Kasumi-1 (cell line): ENCODE measurements at regions not wholly inside any gene's neighbourhood (a gene's known extent, or its start where the extent isn't known, plus 50 kb on each side); places are given as distances from the start of the nearest gene placed in this dataset.
"Not testable (repeated sequence)": the region's sequence is repeated elsewhere in the genome, so short reads cannot be mapped to it uniquely, and the experiment has no call there.

Experiments
- DNase-seq, 2 experiments: peaks; one replicate each; lab custom pipeline; 2025; lab: John Stamatoyannopoulos, UW

DNA sequence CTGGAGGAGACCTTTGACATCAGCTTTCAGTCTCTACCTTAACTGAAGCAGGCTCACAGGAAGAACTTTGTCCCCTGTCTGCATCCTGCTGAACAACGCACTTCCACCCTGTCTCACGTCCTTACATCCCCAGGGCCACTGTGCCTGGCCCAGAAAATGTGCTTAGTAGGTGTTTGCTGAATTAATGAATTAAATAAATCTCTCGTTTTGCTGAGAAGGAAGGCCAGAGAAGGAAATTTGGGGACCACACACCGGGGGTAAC, 54.3 kb upstream of the CREB3L1 start:
- DNase-seq, result no peak

DNA sequence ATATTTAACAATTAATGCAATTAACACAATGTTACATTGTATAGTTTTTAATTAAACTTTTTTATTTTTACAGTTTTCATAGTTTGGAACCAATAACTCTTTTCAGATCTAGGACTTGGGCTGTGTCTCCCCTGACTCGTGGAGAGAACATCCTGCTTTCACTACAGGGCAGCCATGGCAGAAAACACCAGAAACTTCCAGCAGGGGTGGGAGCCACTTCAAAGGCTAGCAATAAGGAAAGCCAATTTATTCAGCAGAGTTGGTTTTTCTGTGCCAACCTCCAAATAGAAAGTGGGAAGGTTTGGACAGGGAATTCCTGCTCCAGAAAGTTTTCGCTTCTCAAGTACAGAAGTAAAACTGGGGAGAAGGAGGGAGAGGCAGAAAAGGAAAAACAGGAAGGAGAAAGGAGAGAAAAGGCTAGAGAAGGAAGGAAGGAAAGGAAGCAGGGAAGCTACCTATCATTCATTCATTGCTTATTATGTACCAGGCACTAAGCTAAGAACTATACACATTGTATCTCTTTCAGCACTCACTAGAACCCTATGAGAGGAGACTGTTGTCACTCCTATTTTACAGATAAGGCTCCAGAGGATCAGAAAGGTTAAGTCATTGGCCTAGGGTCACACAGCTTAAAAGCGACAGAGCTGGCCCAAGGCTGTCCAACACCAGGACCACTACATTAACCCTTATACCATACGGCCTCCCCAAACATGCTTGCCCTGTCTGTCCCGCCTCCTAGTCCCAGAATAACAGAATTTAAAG, 54.8 kb upstream of the CREB3L1 start:
- no peak for DNase-seq

DNA sequence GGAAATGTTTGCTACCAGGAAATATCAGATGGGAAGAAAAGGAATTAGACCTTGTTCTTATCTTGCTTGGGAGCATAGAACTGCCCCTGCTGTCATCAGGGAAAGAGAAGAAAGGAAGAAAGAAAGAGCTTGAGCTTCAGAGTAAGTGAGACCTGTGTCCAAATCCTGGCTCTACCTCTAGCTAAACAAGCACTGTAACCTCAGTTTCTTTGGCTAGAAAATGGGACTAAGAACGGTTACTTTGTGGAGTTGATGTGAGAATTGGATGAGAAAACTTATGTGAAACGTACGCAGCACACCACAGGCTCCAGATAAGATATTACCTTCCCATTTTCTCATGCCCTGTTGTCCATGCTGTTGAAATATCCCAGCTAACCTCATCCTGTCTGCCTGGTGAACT, 57.1 kb upstream of the CREB3L1 start:
- DNase-seq, result no peak

DNA sequence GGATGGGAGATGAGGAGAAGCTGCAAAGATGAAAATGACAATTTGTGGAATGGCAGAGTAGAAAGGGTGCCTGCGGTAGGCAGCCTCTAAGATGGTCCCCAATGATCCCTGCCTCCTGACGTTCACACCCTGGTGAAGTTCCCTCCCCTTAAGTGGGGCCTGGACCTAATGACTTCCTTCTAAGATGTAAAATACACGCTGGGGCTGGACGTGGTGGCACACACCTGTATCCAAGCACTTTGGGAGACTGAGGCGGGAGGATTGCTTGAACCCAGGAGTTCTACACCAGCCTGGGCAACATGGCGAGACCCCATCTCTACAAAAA, 60.7 kb upstream of the CREB3L1 start:
- DNase-seq, result no peak

DNA sequence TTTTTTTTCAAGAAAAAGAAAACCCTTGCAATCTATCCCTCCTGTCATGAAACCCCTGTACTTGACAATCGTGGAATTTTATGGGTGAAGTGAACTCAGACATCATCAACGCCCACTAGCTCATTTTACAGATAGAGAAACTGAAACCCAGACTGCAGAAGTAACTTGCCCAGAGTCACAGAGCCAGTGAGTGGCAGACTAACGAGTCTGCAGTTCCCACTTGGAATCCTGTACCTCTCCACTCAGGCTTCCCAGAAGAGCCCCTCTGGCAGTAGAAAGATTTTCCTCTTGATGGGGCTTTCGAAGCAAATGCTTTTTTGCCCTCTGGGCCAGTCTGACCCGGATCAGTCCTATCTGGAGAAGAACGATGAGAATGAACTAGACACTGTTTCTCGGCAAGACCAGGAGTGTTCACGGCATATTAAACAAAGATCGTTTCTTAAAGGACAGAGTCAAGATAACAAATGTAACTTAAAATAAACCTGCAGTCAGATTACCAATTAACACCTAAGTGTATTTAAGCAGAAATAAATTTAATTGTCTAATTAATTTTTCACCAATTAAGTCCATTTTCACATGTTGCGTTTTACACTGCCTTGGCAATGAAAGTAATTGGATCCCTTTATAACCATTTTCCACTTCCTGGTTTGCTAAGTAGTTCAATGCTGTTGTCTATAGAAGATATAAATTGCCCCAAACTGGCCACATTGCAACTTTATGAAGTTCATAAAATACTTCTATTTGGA, 61.3 kb upstream of the CREB3L1 start:
- no peak for DNase-seq

DNA sequence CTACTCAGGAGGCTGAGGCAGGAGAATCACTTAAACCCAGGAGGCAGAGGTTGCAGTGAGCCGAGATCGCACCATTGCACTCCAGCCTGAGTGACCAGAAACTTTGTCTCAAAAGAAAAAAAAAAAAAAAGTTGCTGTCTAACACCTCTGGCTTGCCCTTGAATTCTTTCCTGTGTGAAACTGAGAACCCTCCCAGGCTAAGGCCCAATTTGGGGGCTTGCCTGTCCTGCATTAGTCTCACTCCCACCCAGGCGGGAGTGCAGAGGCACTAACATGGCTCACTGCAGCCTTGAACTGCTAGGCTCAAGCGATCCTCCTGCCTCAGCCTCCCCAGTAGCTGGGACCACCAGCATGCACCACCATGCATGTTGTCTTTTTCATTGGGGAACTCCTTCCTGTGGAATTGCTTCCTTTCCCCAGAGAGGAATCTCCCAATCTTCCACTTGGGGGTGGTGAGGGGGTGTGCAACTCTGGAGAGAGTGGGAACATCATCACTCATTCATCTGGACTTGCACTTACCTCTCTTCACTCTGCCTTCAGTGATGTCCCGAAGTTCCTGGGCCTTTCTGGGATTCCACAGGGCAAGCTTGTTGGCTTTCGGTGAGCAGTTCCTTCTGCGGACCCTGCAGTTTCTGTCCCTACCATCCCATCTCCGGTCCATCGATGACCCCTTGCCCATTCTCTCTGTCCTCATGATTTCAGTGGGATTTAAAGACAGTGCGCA, 62.1 kb upstream of the CREB3L1 start:
- DNase-seq, result no peak

DNA sequence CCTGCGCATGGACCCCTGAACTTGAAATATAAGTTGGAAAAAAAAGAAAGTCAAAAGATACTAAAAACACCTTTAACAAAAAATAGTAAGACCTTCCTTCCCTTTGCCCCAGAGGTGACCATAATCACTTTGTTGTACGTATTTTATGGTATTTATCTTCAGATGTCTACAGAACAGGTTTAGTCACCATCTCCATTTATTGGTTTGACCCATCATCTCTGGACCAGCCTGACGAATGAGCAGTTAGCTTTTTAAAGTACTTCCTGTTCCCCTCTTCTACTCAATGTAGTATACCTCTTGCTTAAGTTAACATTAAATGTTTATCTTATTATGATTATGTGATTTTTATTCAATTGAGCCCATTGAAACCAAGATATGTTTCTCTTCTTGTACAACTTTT, 64.7 kb upstream of the CREB3L1 start:
- no peak for DNase-seq

DNA sequence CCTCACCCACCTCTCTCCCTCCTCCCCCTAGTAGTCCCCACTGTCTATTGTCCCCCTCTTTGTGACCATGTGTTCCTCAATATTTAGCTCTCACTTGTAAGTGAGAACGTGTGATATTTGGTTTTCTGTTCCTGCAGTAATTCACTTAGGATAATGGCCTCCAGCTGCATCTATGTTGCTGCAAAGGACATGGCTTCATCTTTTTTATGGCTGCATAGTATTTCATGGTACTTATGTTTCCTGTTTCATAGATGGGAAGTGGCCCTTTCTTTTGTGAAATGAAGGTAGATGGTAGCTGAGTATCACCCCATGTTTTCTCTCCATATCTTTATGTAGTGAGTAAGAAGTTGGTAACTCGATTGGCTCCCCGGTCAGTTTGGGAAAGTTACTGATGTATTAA, 66.6 kb upstream of the CREB3L1 start:
- DNase-seq, result no peak

DNA sequence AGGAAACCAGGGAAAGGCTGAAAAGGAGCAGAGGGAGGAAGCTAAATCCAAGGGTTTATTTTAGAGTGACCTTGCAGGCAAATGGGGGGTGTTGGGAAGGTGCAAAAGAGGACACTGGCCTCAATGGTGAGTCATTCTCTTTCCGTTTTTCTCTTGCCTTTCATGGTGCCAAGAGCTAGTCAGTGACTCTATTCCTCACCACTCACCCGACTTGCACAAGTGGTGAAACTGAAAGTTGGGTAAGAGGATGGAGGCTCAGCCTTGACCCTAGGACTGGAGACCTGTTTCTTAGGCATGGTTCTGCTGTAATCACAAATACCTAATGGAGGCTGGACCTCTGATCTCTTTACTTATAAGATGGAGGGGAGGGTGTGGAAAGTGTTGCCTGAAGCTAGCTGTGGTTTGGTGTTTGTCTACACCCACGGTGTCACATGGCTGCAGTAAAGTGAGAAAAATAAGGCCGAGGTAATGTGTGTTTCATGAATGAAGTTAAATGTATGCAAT, 67.3 kb upstream of the CREB3L1 start:
- DNase-seq, result peak in 1 of 2 experiments; percentile 5

DNA sequence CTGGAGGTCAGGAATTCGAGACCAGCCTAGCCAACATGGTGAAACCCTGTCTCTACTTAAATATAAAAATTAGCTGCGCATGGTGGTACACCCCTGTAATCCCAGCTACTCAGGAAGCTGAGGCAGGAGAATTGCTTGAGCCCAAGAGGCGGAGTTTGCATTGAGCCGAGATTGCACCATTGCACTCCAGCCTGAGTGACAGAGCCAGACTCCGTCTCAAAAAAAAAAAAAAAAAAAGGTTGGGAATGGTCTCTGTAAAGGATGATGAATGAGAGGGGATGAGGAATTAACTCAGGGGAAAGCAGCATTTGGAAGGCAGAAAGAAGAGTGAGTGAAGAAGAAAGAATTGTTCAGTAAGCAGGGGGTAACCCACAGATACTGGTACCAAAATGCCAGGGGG, 67.8 kb upstream of the CREB3L1 start:
- not testable (repeated sequence) for DNase-seq

DNA sequence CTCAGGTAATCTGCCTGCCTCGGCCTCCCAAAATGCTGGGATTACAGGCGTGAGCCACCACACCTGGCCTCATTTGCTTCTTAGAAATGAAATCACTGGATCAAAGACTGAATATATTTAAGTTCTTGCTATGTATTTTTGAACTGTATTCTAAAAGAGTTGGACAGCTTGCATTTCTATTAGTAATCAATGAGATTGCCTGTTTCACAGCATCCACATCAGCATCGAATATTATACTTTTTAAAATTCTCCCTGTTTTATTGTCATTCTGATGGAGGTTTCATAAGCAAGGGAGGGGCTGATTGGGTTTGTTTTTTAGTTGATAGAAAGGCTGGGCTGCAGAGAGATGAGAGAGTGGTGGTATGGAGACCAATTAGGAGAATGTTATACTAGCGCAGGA, 68.7 kb upstream of the CREB3L1 start:
- no peak for DNase-seq

DNA sequence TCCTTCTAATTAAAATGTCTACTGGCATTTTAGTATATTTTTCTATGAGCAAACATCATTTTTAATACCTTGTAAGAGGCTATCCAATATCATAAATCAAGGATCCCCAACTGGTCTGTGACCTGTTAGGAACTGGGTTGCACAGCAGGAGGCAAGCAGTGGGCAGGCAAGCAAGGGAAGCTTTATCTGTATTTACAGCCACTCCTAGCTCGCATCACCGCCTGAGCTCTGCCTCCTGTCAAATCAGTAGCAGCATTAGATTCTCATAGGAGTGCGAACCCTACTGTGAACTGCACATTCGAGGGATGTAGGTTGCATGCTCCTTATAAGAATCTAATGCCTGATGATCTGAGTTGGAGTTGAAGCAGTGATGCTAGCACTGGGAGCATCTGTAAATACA, 70.2 kb upstream of the CREB3L1 start:
- no peak for DNase-seq

DNA sequence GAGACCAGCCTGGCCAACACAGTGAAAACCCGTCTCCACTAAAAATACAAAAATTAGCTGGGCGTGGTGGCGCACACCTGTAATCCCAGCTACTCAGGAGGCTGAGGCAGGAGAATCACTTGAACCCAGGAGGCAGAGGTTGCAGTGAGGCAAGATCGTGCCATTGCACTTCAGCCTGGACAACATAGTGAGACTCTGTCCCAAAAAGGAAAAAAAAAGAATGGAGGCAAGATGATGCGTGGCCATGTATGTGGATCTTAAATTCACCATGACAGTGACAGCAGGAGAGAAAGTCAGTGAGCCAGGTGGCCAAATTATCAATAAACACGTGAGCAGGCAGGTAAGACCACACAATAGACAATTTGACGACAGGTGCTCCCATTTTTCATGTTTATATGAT, 73.0 kb upstream of the CREB3L1 start:
- not testable (repeated sequence) for DNase-seq

DNA sequence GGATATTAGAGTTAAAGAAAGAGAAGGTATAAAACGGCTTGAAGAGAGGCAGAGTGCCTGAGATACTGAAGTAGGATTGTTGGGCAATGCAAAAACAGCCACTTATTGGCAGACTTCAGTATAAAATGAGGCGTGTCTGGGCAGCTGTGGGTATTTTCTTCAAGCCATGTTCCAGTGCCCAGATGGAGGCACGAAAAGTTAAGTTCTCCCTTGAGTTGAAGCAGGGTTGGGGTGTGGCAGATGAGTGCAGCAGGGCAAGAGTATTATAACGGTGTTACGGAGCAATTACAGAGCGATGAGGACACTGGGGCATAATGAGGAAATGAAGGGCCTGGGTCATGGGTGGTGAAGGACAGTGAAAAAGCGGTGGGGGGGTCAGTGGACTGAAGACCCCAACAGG, 73.7 kb upstream of the CREB3L1 start:
- DNase-seq, result no peak

DNA sequence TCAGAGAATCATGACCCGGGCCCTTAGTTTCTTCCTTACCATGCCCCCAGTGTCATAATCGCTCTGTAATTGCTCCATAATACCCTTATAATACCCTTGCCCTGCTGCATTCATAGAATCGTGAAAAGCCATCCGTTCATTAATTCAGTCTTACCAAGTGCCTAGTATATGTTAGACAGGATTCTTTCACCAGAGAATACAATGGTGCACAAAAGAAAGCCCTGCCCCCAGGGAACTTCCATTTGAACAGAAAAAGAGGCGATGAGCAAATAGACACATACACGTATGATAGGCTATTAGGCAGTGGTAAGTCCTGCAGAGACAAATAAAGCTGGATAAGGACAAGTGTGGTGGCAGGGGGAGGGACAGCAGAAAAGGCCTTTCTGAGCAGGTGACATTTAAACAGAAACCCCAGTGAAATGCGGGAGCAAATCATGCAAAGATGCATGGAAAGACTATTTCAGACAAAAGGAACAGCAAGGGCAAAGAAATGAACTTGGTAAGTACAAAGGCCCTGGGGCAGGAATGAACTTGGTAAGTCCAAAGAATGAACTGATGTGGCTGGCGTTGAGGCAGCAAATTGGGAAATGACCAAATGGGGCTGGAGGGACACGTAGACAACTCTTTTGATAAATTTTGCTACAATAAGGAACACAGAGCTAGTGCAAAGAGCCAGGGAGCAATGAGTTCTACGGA, 74.6 kb upstream of the CREB3L1 start:
- no peak for DNase-seq

DNA sequence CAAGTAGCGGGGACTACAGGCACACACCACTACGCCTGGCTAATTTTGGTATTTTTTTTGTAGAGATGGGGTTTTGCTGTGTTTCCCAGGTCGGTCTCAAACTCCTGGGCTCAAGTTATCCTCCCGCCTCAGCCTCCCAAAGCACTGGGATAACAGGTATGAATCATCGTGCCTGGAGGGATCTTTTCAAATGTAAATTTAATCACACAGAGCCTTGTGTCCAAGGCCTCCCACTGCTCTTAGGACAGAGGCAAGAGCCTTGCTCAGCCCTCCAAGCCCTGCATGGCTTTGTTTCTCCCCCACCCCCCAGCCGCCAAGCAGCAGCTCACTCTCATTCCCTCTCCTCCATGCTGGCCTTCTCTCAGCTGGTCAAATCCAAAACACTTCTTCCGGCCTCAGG, 75.3 kb upstream of the CREB3L1 start:
- no peak for DNase-seq

DNA sequence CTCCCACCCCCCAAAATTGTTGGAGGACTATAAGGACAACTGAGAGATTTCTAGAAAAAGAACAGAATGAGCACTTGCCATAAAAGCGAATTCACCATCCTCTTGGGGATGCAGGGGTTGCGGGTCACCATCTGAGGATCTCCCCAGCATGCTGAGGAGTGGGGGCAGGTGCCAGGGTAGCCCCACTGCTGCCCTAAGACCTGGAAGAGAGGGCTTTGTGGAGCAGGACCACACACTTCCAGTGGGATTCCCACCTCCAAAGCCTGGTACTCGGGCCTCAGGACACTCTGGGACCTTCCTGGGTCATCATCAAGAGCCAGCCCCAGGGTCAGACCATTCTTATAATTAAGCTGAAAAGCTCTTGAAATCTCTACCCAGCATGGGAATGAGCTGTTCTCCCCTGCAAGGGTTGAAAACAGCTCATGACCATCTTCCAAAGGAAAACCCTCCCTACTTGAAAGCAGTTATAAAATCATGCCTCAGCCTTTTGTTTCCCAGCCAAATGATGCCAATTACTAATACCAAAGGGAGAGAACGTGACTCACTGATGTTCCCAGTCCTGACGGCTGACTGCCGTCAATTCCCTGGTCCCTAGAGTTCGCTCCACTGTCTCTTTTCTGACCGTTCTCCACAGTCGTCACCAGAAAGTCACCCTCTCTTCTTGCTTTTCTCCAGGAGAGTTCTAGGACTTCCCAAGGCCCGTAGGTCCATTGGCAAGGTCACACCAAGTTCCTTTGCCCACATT, 76.8 kb upstream of the CREB3L1 start:
- DNase-seq, result no peak

DNA sequence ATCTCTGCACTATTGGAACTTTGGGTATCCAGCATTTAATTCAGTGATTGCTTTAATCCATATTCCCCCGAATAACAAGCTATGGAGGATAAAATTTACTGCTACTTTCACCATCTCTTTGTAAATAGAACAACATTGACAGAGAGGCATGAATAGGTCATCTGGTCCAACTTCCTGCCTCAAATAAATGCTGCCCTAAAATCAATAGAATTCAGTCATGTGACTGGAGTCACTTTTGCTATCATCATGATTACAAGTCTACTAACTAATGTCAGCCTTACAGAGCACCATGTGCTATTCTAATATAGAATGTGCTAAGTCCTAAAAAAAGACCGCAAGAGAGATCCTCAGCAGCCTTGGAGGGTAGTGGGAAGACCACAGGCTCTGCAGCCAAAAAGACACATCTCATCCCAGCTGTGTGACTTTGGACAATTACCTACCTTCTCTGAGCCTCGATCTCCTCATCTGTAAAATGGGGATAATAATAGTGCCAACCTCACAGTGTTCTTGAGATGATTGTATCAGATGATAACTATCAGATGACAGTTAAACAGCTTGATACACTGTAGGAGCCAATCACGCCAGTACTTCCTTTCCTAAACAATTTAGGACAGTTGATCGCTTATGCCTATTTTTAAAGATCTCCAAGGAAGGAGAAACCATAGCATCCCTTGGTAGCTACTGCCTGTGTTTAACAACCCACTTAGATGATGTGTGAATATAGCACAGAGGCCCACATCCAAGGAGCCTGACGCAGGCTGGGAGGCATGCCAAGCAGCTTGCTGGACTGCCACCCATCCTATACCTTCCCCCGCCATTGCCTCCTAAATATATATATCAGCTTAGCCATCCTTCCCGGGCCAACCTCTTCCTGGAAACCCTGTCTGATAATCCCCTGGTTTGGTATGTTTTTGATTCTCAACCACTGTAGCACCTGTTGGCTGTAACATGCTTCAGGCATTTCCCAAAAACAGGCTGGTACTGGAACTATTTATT, 77.3 kb upstream of the PHF21A start:
- DNase-seq, result no peak

DNA sequence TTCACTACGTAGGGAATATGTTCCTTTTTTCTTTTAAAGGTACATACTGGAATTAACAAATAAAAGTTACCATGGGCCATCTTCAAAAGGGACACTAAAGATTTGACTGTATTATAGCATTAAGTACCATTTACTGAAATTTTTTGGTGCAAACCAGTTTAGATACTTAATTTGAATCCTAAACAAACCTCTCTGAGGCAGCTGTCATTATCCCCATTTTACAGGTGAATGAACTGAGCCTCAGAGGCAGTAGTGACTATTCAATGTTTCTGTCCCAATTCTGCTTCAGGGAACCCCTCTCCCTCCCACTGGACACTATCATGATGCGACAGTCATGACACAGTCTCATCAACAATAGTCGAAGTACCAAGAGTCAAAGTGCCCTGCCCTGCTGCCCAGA, 76.2 kb upstream of the PHF21A start:
- no peak for DNase-seq

DNA sequence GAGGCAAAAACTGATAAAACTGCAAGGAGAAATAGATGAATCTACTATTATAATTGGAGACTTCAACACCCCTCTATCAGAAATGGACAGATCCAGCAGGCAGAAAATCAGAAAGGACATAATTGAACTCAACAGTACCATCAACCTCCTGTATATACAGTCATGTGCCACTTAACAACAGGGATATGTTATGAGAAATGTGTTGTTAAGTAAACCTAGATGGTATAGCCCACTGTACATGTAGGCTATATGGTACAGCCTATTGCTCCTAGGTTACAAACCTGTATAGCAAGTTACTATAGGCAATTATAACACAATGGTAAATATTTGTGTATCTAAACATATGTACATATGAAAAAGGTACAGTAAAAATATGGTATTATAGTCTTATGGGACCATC, 66.8 kb upstream of the PHF21A start:
- no peak for DNase-seq

DNA sequence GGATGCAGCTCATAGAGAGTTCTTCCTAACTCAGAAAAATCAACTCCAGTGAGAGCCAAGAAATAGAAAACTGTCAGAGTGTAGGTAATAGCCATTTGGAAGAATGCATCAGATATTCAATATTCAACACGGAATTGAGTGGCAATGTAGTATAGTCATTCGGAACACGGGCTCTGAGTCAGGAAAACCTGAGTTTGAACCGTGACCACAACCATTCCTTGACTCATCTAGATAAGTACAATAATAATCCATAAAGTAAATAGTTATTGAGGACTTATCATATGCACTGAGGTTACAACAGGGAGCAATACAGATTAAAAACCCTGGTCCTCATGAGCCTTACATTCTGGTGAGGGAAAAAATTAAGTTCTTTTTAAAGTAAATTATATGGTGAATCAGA, 62.6 kb upstream of the PHF21A start:
- no peak for DNase-seq
